ENCODE measurements at regions not wholly inside any gene's neighbourhood (a gene's known extent, or its start where the extent isn't known, plus 50 kb on each side); places are given as distances from the start of the nearest gene placed in this dataset.
A peak's percentile ranks its signal among the peaks of the same experiment; 100 is the strongest.

DNA sequence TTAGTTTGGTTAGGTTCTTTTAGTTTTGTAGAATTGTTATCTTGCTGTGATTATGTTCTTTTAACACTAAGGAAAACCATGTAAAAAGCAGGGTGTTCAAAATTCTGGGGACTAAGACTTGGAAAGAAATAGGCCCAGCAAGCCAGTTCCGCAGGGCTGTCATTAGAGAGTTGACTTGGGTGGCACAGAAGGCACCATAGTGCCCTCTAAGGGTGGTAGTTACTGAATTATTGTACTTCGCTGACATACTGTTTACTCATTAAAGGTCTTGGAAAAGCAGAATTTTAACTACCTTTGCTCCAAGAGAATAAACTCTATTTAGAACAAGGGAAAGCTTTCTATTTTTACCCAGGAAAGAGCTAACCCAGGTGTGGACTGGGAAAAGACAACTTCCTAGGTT lies 86.5 kb downstream of the OTUD1 start:
- CTCF ChIA-PET (ENCODE audit: unreplicated experiment), result no interaction called here
- H3K9me3 ChIP-seq (ENCODE audit: low read length), result no peaks in the 10 kb centered on the region
- no TSS peak for BruUV-seq (replicated peaks)
- POLR2A ChIA-PET, result interaction anchor here (1.0 kb wide), 1 partner anchor 211 kb away, joined by 3 read pairs; no protein-coding TSS in a partner anchor
- no peaks in the 10 kb centered on the region for H4K20me1 ChIP-seq (ENCODE audit: insufficient read depth, low read length)
- no peaks in the 10 kb centered on the region for H3K9me2 ChIP-seq (ENCODE audit: insufficient read depth, low read length)
- no peak overlapping the region for H3K4me2 ChIP-seq (ENCODE audit: low read length)
- no peak overlapping the region for H3K4me3 ChIP-seq (ENCODE audit: low read depth, low read length, poor library complexity, severe bottlenecking)
- TF ChIP-seq, protein P1, sequence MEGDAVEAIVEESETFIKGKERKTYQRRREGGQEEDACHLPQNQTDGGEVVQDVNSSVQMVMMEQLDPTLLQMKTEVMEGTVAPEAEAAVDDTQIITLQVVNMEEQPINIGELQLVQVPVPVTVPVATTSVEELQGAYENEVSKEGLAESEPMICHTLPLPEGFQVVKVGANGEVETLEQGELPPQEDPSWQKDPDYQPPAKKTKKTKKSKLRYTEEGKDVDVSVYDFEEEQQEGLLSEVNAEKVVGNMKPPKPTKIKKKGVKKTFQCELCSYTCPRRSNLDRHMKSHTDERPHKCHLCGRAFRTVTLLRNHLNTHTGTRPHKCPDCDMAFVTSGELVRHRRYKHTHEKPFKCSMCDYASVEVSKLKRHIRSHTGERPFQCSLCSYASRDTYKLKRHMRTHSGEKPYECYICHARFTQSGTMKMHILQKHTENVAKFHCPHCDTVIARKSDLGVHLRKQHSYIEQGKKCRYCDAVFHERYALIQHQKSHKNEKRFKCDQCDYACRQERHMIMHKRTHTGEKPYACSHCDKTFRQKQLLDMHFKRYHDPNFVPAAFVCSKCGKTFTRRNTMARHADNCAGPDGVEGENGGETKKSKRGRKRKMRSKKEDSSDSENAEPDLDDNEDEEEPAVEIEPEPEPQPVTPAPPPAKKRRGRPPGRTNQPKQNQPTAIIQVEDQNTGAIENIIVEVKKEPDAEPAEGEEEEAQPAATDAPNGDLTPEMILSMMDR (conservative IDR thresholded peaks at IDR 0.05; ENCODE audit: low read length), result peak; percentile 70
- TF ChIP-seq EZH2phosphoT487 (IDR thresholded peaks at IDR 0.05; ENCODE audit: borderline replicate concordance, low read depth, low read length), result no peak
- H3K36me3 ChIP-seq (ENCODE audit: insufficient read depth, low read length), result no peaks in the 10 kb centered on the region
- H3K79me2 ChIP-seq (ENCODE audit: insufficient read depth, low read depth, low read length), result no peaks in the 10 kb centered on the region
- peak; percentile 22 for DNase-seq (ENCODE audit: low spot score)
- no peak overlapping the region for H2AFZ ChIP-seq (ENCODE audit: low read length)
- intact Hi-C loops (cut with micrococcal nuclease; ENCODE audit: unreplicated experiment), result loop anchor here (1.0 to 5.0 kb wide), 3 partner anchors 83 to 368 kb away; no protein-coding TSS in a partner anchor
- H3K4me1 ChIP-seq (ENCODE audit: insufficient read depth, low read length, poor library complexity, severe bottlenecking), result peaks cover 14% of the 10 kb centered on the region
- no peak overlapping the region for H3K27ac ChIP-seq (ENCODE audit: low read depth, low read length, poor library complexity, severe bottlenecking)

DNA sequence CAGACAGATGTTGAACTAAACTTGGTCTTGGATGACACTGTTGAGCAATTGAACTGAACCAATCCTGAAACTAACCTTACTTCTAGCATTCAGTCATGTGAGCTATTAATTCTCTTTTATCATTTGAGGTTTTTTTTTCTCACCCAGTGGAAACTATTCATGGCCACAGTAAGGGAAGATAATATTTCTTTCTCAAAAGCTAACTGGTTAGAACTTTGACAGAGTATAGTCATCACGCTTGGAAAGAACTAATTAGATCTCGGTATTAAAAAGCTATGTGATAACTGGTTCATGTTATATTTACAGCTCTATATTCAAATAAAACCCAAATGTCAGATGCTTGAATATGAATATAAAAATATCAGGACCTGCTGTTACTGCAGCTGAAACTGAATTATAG lies 89.5 kb downstream of the OTUD1 start:
- Histone ChIP-seq H3K36me3 (ENCODE audit: insufficient read depth, low read length) (no peaks in the 10 kb centered on the region), H3K4me1 (ENCODE audit: insufficient read depth, low read length, poor library complexity, severe bottlenecking) (no peaks in the 10 kb centered on the region), H3K4me3 (ENCODE audit: low read depth, low read length, poor library complexity, severe bottlenecking) (no peak overlapping the region), H3K9me3 (ENCODE audit: low read length) (no peaks in the 10 kb centered on the region), H4K20me1 (ENCODE audit: insufficient read depth, low read length) (no peaks in the 10 kb centered on the region), H3K9me2 (ENCODE audit: insufficient read depth, low read length) (no peaks in the 10 kb centered on the region), H2AFZ (ENCODE audit: low read length) (no peak overlapping the region), H3K27ac (ENCODE audit: low read depth, low read length, poor library complexity, severe bottlenecking) (no peak overlapping the region), H3K4me2 (ENCODE audit: low read length) (no peak overlapping the region), H3K79me2 (ENCODE audit: insufficient read depth, low read depth, low read length) (no peaks in the 10 kb centered on the region)
- DNase-seq (ENCODE audit: low spot score), result no peak
- no peak for TF ChIP-seq EZH2phosphoT487 (IDR thresholded peaks at IDR 0.05; ENCODE audit: borderline replicate concordance, low read depth, low read length)
- TF ChIP-seq, protein P1 (conservative IDR thresholded peaks at IDR 0.05; ENCODE audit: low read length), result no peak
- CTCF ChIA-PET (ENCODE audit: unreplicated experiment), result no interaction called here
- POLR2A ChIA-PET, result interaction anchor here (0.6 to 2.8 kb wide), 8 partner anchors 9 to 163 kb away, joined by 3 to 8 read pairs (median 3); no protein-coding TSS in a partner anchor
- no TSS peak for BruUV-seq (replicated peaks)
- intact Hi-C loops (cut with micrococcal nuclease; ENCODE audit: unreplicated experiment), result loop anchor here (5.0 kb wide), 2 partner anchors 86 to 371 kb away; no protein-coding TSS in a partner anchor

DNA sequence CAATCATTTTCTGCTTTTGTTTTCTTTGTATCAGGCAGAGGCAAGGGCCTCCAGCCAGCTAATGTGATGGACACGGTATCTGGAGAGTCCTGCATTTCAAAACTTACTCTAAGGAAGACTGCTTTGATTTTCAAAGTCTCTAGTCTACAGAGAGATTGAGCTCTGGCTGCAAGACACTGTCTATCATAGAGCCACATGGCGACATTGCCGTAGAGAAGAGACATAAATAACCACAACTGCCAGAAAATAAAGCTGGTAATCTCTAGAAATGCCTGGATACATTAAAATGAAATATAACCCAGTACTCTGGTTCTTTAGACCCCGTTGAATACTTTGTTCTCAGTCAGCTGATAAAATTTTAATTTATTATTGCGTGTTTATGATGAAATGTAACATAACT lies 90.8 kb downstream of the OTUD1 start:
- no peak for TF ChIP-seq EZH2phosphoT487 (IDR thresholded peaks at IDR 0.05; ENCODE audit: borderline replicate concordance, low read depth, low read length)
- TF ChIP-seq, protein P1 (conservative IDR thresholded peaks at IDR 0.05; ENCODE audit: low read length), result no peak
- H3K36me3 ChIP-seq (ENCODE audit: insufficient read depth, low read length), result no peaks in the 10 kb centered on the region
- no peaks in the 10 kb centered on the region for H4K20me1 ChIP-seq (ENCODE audit: insufficient read depth, low read length)
- no peak for DNase-seq (ENCODE audit: low spot score)
- intact Hi-C loops (cut with micrococcal nuclease; ENCODE audit: unreplicated experiment), result loop anchor here (1.0 to 5.0 kb wide), 3 partner anchors 87 to 372 kb away; no protein-coding TSS in a partner anchor
- no peaks in the 10 kb centered on the region for H3K9me3 ChIP-seq (ENCODE audit: low read length)
- H3K4me1 ChIP-seq (ENCODE audit: insufficient read depth, low read length, poor library complexity, severe bottlenecking), result no peaks in the 10 kb centered on the region
- no peak overlapping the region for H3K4me2 ChIP-seq (ENCODE audit: low read length)
- ChIA-PET CTCF (ENCODE audit: unreplicated experiment) (no interaction called here), POLR2A (interaction anchor here (0.7 to 2.8 kb wide), 6 partner anchors 8 to 203 kb away, joined by 3 to 12 read pairs (median 5); no protein-coding TSS in a partner anchor)
- no peak overlapping the region for H3K27ac ChIP-seq (ENCODE audit: low read depth, low read length, poor library complexity, severe bottlenecking)
- H3K9me2 ChIP-seq (ENCODE audit: insufficient read depth, low read length), result no peaks in the 10 kb centered on the region
- no TSS peak for BruUV-seq (replicated peaks)
- H3K79me2 ChIP-seq (ENCODE audit: insufficient read depth, low read depth, low read length), result no peaks in the 10 kb centered on the region
- H2AFZ ChIP-seq (ENCODE audit: low read length), result no peak overlapping the region
- no peak overlapping the region for H3K4me3 ChIP-seq (ENCODE audit: low read depth, low read length, poor library complexity, severe bottlenecking)

Data from OCI-LY7 (cell line).